GM12873 (cell line): ENCODE measurements at regions not wholly inside any gene's neighbourhood (a gene's known extent, or its start where the extent isn't known, plus 50 kb on each side); places are given as distances from the start of the nearest gene placed in this dataset.

Experiments used
- CTCF ChIP-seq: IDR thresholded peaks from 2 replicates; pipeline ENCODE4 v1.5.1; 2012; ENCODE audit warnings: low read depth, mild to moderate bottlenecking, moderate library complexity, low read length, control low read depth; ENCODE audit not compliant: insufficient read depth; ENCODE audit errors: missing control alignments

DNA sequence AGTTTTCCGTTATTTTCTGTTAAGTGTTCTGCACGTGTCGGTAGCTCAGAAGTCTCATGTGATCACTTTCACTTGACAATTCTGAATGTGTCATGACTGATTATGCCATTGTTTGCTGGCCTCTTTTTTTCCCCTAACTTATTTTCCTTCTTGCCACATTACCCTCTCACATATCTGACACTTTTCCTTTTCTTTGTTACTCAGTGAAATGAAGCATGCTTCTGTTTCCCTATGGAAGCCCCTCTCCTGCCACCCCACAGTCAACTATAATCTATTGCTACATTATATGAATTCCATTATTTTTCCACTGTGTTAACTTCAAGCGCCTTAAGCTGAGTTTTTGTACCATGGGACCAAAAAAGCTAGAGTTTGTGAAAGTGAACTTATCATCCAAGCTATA is 531.6 kb upstream of the HS3ST5 start:
- TF ChIP-seq CTCF: no peak

DNA sequence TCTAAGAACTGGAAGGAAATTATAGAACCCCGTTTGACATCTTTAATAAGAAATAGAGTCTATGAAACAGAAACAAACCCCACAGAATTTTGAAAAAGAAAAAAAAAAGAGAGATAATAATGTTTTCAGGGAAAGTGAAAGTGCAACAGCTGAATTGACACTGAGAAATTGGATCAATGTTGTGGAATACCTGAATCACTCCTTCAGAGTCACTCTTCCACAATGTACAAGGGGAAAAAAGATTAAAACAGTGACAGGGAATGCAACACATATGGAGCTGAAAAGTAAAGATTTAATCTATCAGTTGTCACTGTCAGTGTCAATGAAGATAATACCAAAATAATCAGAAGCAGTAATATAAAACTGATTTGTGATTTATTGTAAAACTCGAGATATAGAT is 520.8 kb upstream of the HS3ST5 start:
- no peak for TF ChIP-seq CTCF

- no peak for TF ChIP-seq CTCF
These were observed 520.0 kb upstream of the HS3ST5 start for GRCh38 chr6:114862819-114863218.

GRCh38 chr6:114862064-114862463 is 519.2 kb upstream of the HS3ST5 start:
- no peak for TF ChIP-seq CTCF

GRCh38 chr6:114844359-114844758 is 501.5 kb upstream of the HS3ST5 start:
- TF ChIP-seq CTCF: no peak

DNA sequence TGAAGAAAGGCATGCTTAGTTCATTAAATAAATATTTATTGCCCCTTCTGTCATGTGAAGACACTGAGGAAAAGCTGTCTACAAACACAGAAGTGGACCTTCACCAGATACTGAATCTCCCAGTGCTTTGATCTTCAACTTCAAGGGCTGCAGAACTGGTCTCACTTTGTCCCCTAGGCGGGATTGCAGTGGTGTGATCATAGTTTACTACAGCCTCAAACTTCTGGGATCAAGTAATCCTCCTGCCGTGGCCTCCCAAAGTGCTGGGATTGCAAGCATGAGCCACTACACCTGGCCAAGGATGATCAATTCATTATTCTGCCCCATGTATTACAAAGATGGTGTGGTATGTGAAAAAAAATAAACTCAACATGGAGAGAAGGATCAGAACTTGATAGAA is 496.2 kb upstream of the HS3ST5 start:
- no peak for TF ChIP-seq CTCF

DNA sequence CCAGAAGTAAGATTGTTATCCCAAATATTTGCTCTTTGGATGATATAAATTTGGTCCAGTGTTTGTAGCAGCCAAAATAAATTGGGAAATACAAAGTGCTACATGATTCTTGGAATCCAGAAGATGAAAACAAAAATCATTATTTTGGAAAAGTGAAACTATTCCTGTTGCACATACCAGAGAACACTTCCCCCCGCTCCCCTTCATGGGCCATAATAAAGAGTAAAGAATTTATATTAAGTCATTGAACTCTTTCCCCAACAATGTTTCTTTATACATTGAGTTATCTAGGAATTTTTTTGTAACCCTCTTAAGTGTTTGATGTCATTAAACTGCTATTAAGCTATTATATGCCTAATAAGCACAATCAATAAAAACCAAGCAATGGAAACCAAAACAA is 490.4 kb upstream of the HS3ST5 start:
- TF ChIP-seq CTCF: no peak

GRCh38 chr6:114830515-114830914 is 487.7 kb upstream of the HS3ST5 start:
- TF ChIP-seq CTCF: no peak
